Vagina (tissue), 2 donors: ENCODE measurements at regions not wholly inside any gene's neighbourhood (a gene's known extent, or its start where the extent isn't known, plus 50 kb on each side); places are given as distances from the start of the nearest gene placed in this dataset.

ENCODE experiments used
- DNase-seq, 2 donors: peaks; one replicate each; pipeline ENCODE4 v3.0.0-alpha.2; 2017; ENCODE audit errors: extremely low spot score in 2 of 2
- H3K27ac ChIP-seq: fragments of 200-600 bp; sonication (generic); one replicate; pipeline ENCODE4 v1.5.1; 2019
- H3K27me3 ChIP-seq: fragments of 200-600 bp; sonication (generic); one replicate; pipeline ENCODE4 v1.5.1; 2019
- H3K36me3 ChIP-seq, 2 donors: fragments of 200-600 bp; sonication (generic); one replicate each; pipeline ENCODE4 v1.5.1; 2017 to 2019
- H3K4me1 ChIP-seq: fragments of 200-600 bp; sonication (generic); one replicate; pipeline ENCODE4 v1.5.1; 2019
- H3K4me3 ChIP-seq, 2 donors: fragments of 200-600 bp; sonication (generic); 1 replicate in 1 of 2; 2 replicates in 1 of 2; pipeline ENCODE4 v1.5.1; 2016 to 2019
- H3K9me3 ChIP-seq: fragments of 200-600 bp; sonication (generic); one replicate; pipeline ENCODE4 v1.5.1; 2019
- POLR2A ChIP-seq, 2 donors: fragments of 450-650 bp; IDR thresholded peaks; one replicate each; pipeline ENCODE4 v1.6.1; 2017; ENCODE audit warnings: antibody characterized with exemption in 2 of 2, mild to moderate bottlenecking in 2 of 2, moderate library complexity in 2 of 2
- POLR2AphosphoS5 ChIP-seq, 2 donors: sonication (generic); formaldehyde crosslinking; IDR thresholded peaks; one replicate each; pipeline ENCODE4 v1.9.0; 2017; ENCODE audit warnings: antibody characterized with exemption in 2 of 2, mild to moderate bottlenecking in 2 of 2, low read depth in 1 of 2; ENCODE audit not compliant: insufficient read depth in 1 of 2
- intact Hi-C: fragments of 100-400 bp; cut with DNase I; formaldehyde crosslinking; loops from one replicate; pipeline ENCODE4 v1.15.1; 2023
- TF ChIP-seq, protein P1 (sequence below), 3 experiments: fragments of 450-650 bp in 2 of 3; fragments of 200-600 bp in 1 of 3; sonication (generic) in 1 of 3; IDR thresholded peaks; one replicate each; pipeline ENCODE4 v1.5.1; 2017 to 2019; ENCODE audit warnings: antibody characterized with exemption in 3 of 3, mild to moderate bottlenecking in 2 of 3, moderate library complexity in 2 of 3

DNA sequence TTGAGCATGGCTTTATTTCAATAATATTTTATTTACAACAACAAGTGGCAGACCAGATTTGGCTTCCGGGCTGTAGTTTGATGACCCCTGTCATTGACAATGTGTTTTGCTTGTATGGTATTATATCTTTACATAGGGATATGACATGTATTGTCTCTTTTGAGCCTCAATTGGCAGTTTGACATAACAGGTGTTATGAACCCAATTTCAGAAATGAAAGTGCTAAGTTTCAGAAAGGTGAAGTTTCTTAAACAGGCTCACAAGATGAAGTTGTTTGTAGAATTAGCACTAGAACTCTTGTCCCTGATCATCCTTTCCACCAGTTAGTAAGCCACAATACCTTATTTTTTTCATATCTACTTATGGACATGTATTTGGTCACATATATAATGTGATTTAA, 303.0 kb upstream of the GRIA1 start:
- Histone ChIP-seq H3K27ac (no peak overlapping the region), H3K4me1 (no peaks in the 10 kb centered on the region), H3K9me3 (no peaks in the 10 kb centered on the region), H3K27me3 (no peaks in the 10 kb centered on the region), H3K4me3 (no peak overlapping the region), H3K36me3 (no peaks in the 10 kb centered on the region)
- TF ChIP-seq, protein P1, sequence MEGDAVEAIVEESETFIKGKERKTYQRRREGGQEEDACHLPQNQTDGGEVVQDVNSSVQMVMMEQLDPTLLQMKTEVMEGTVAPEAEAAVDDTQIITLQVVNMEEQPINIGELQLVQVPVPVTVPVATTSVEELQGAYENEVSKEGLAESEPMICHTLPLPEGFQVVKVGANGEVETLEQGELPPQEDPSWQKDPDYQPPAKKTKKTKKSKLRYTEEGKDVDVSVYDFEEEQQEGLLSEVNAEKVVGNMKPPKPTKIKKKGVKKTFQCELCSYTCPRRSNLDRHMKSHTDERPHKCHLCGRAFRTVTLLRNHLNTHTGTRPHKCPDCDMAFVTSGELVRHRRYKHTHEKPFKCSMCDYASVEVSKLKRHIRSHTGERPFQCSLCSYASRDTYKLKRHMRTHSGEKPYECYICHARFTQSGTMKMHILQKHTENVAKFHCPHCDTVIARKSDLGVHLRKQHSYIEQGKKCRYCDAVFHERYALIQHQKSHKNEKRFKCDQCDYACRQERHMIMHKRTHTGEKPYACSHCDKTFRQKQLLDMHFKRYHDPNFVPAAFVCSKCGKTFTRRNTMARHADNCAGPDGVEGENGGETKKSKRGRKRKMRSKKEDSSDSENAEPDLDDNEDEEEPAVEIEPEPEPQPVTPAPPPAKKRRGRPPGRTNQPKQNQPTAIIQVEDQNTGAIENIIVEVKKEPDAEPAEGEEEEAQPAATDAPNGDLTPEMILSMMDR (IDR thresholded peaks at IDR 0.05), result no peak
- TF ChIP-seq POLR2A (IDR thresholded peaks at IDR 0.05) (no peak), POLR2AphosphoS5 (IDR thresholded peaks at IDR 0.05; ENCODE audit: insufficient read depth in 1 of 2, low read depth in 1 of 2) (no peak)
- DNase-seq, result no peak
- intact Hi-C loops, result no loop called here

DNA sequence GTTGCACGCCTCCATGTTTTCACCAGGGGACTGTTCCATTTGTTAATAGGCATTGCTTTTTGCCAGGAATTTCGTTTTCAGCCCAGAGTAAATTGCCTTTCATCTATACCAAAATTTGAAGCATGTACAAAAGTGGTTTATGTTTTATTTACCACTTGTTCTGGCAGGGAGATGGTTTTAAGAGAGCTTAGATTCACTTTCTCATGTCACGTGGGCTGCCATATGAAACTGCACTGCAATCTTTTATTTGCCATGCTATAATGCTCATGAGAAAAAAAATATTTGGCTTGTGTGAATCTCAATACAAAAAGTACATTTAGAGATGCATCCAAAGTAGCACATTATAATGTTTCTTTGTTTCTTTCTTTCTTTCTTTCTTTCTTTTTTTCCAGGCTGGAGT, 284.1 kb upstream of the GRIA1 start:
- Histone ChIP-seq H3K4me1 (no peaks in the 10 kb centered on the region), H3K27me3 (no peaks in the 10 kb centered on the region), H3K9me3 (no peaks in the 10 kb centered on the region), H3K27ac (no peak overlapping the region), H3K4me3 (no peak overlapping the region), H3K36me3 (no peaks in the 10 kb centered on the region)
- intact Hi-C loops, result no loop called here
- DNase-seq, result no peak
- TF ChIP-seq, protein P1 (IDR thresholded peaks at IDR 0.05), result no peak
- TF ChIP-seq POLR2A (IDR thresholded peaks at IDR 0.05) (no peak), POLR2AphosphoS5 (IDR thresholded peaks at IDR 0.05; ENCODE audit: insufficient read depth in 1 of 2, low read depth in 1 of 2) (no peak)

DNA sequence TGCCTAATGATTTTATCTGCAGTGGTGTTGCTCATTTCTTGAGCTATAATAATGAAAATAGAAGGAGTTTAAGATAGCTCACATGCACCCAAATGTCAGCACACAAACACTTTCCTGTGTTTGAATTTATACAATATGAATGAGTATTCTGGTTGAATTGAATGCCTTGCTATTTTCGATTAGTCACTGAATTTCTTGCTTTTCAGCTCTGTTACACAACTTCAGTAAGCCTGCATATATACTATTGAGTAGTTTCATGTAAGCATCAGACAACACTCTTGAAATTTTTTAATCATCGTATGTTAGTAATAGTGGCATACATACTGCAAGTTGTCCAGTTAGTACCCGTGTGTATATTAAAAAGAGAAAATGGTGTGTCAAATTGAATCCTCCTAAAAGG, 281.5 kb upstream of the GRIA1 start:
- H3K9me3 ChIP-seq, result no peaks in the 10 kb centered on the region
- no peak for DNase-seq
- no peaks in the 10 kb centered on the region for H3K27me3 ChIP-seq
- no peak overlapping the region for H3K4me3 ChIP-seq
- intact Hi-C loops, result no loop called here
- TF ChIP-seq POLR2A (IDR thresholded peaks at IDR 0.05) (no peak), POLR2AphosphoS5 (IDR thresholded peaks at IDR 0.05; ENCODE audit: insufficient read depth in 1 of 2, low read depth in 1 of 2) (no peak)
- TF ChIP-seq, protein P1 (IDR thresholded peaks at IDR 0.05), result no peak
- H3K27ac ChIP-seq, result no peak overlapping the region
- H3K36me3 ChIP-seq, result no peaks in the 10 kb centered on the region
- no peaks in the 10 kb centered on the region for H3K4me1 ChIP-seq

DNA sequence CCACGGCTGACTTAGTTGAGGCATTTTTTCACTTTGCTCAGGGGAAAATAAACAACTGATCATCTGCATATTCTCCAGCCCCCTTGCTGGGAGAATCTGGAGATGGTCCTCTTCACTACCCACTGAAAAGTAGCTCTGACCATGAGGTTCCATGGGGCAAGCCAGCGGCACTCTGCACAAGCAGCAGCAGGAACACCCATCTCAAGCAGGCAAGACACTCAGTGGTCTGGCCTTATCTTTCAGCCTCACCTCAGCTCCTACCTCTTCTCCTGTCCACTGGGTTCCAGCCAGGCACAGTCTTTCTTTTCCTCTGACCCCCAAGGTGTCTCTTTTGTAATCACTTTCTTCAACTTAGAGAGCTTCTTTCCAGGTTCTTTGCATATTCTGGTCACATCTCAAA, 280.8 kb upstream of the GRIA1 start:
- no peaks in the 10 kb centered on the region for H3K36me3 ChIP-seq
- TF ChIP-seq POLR2A (IDR thresholded peaks at IDR 0.05) (no peak), POLR2AphosphoS5 (IDR thresholded peaks at IDR 0.05; ENCODE audit: insufficient read depth in 1 of 2, low read depth in 1 of 2) (no peak)
- TF ChIP-seq, protein P1 (IDR thresholded peaks at IDR 0.05), result no peak
- DNase-seq, result no peak
- no peaks in the 10 kb centered on the region for H3K4me1 ChIP-seq
- no peak overlapping the region for H3K4me3 ChIP-seq
- no peaks in the 10 kb centered on the region for H3K27me3 ChIP-seq
- no peak overlapping the region for H3K27ac ChIP-seq
- no peaks in the 10 kb centered on the region for H3K9me3 ChIP-seq
- intact Hi-C loops, result no loop called here

DNA sequence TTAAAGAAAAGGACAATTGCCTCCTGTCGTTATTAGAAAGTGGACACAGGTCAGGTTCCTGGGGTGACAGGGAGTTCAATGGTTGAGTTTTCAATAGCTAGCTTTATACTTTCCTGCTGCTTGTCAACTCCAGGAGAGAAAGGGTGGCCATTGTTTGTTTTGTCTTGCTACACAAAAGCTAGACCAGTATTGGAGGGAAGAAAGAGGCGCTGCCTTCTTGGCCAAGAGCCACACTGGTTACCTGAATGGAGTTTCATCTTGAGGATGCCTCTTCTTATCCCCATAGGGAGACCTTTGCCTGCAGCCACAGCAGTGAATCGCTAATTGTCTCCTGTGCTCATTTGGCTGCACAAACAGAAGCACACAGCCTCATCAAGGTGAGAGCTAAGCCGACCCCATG, 279.4 kb upstream of the GRIA1 start:
- no peak overlapping the region for H3K27ac ChIP-seq
- no peaks in the 10 kb centered on the region for H3K27me3 ChIP-seq
- no peak for DNase-seq
- intact Hi-C loops, result no loop called here
- no peaks in the 10 kb centered on the region for H3K36me3 ChIP-seq
- H3K4me3 ChIP-seq, result no peak overlapping the region
- H3K4me1 ChIP-seq, result no peaks in the 10 kb centered on the region
- TF ChIP-seq, protein P1 (IDR thresholded peaks at IDR 0.05), result no peak
- TF ChIP-seq POLR2AphosphoS5 (IDR thresholded peaks at IDR 0.05; ENCODE audit: insufficient read depth in 1 of 2, low read depth in 1 of 2) (no peak), POLR2A (IDR thresholded peaks at IDR 0.05) (no peak)
- no peaks in the 10 kb centered on the region for H3K9me3 ChIP-seq
